GM12878 (cell line): ENCODE measurements at regions not wholly inside any gene's neighbourhood (a gene's known extent, or its start where the extent isn't known, plus 50 kb on each side); places are given as distances from the start of the nearest gene placed in this dataset.

Experiments
- ATAC-seq: fragments of 200-7000 bp; cut with Tn5 transposase; 3 replicates; pipeline ENCODE4 v1.9.1; 2020; ENCODE audit warnings: mild to moderate bottlenecking, moderate library complexity
- BruUV-seq: library from RNA; stranded (reverse); fragments of 400-500 nt; replicated peaks from 2 replicates; lab custom pipeline; 2021; lab: Mats Ljungman, UMichigan
- CTCF ChIA-PET: fragments of 300-600 bp; sonication (Branson Sonifier 250); formaldehyde crosslinking; extraction: SDS; loops from one replicate; lab custom pipeline; 2021; ENCODE audit warnings: inconsistent platforms; lab: Yijun Ruan, JAX
- POLR2A ChIA-PET: fragments of 350-600 bp; formaldehyde crosslinking; extraction: SDS; loops from one replicate; lab custom pipeline; 2021; ENCODE audit warnings: inconsistent platforms; lab: Charles Lee
- RAD21 ChIA-PET: fragments of 300-600 bp; sonication (Branson Sonifier 250); formaldehyde crosslinking; loops from one replicate; lab custom pipeline; 2023; ENCODE audit warnings: antibody characterized with exemption; ENCODE audit not compliant: unreplicated experiment; lab: Charles Lee
- SMC1A ChIA-PET: fragments of 300-600 bp; sonication (Branson Sonifier 250); formaldehyde crosslinking; loops from one replicate; lab custom pipeline; 2023; ENCODE audit not compliant: unreplicated experiment, uncharacterized antibody; lab: Charles Lee
- DNase-seq: peaks from one replicate; pipeline ENCODE4 v3.0.0-alpha.2; 2011; ENCODE audit warnings: low read depth, low spot score
- FAIRE-seq: peaks from 3 replicates; lab custom pipeline; 2011; peaks lifted over from hg19 to GRCh38; lab: Jason Lieb, UNC
- H2AFZ ChIP-seq: 2 replicates; pipeline ENCODE4 v1.6.0; 2011; ENCODE audit warnings: low read depth, low read length, control low read depth; ENCODE audit not compliant: control insufficient read depth
- H3K27ac ChIP-seq: 2 replicates; pipeline ENCODE4 v1.5.1; 2011; ENCODE audit warnings: control low read depth; ENCODE audit not compliant: control insufficient read depth, insufficient read depth
- H3K27me3 ChIP-seq, 2 experiments: replicated peaks in 1 of 2; 2 replicates each; pipeline versions ENCODE4 v1.6.0 to v1.6.1; 2011; ENCODE audit warnings: low read length in 1 of 2; ENCODE audit not compliant: control insufficient read depth in 2 of 2, insufficient read depth in 2 of 2
- H3K36me3 ChIP-seq, 2 experiments: 2 replicates each; pipeline ENCODE4 v1.5.1; 2011; ENCODE audit warnings: low read length in 1 of 2; ENCODE audit not compliant: control insufficient read depth in 2 of 2, insufficient read depth in 2 of 2
- H3K4me1 ChIP-seq: 2 replicates; pipeline ENCODE4 v1.6.1; 2011; ENCODE audit warnings: mild to moderate bottlenecking, low read length, moderate library complexity, mixed read lengths; ENCODE audit not compliant: control insufficient read depth, insufficient read depth
- H3K4me2 ChIP-seq: 2 replicates; pipeline ENCODE4 v1.6.0; 2011; ENCODE audit warnings: control low read depth; ENCODE audit not compliant: control insufficient read depth, insufficient read depth
- H3K4me3 ChIP-seq: fragments of 200-600 bp; sonication (generic); 2 replicates; pipeline ENCODE4 v1.5.1; 2016
- H3K79me2 ChIP-seq: 2 replicates; pipeline ENCODE4 v1.6.0; 2011; ENCODE audit warnings: low read length; ENCODE audit not compliant: control insufficient read depth, insufficient read depth
- H3K9ac ChIP-seq: 2 replicates; pipeline ENCODE4 v1.8.0; 2011; ENCODE audit warnings: low read length, control low read depth, mixed read lengths; ENCODE audit not compliant: control insufficient read depth, insufficient read depth
- H3K9me3 ChIP-seq: replicated peaks from 3 replicates; pipeline ENCODE4 v1.5.1; 2011; ENCODE audit warnings: mild to moderate bottlenecking, low read length; ENCODE audit not compliant: control insufficient read depth, insufficient read depth
- H4K20me1 ChIP-seq: 2 replicates; pipeline ENCODE4 v1.6.0; 2011; ENCODE audit not compliant: control insufficient read depth, insufficient read depth
- FOXK2 ChIP-seq: fragments of 450-650 bp; IDR thresholded peaks from 2 replicates; pipeline ENCODE4 v1.6.1; 2017; ENCODE audit warnings: mild to moderate bottlenecking, moderate library complexity
- MXI1 ChIP-seq: fragments of 150-350 bp; IDR thresholded peaks from 2 replicates; pipeline ENCODE4 v1.6.1; 2011; ENCODE audit warnings: low read depth, mild to moderate bottlenecking, inconsistent platforms, low read length, improper control_type of control experiment
- NFYA ChIP-seq: IDR thresholded peaks from 2 replicates; pipeline ENCODE4 v1.6.1; 2011; ENCODE audit warnings: low read depth, mild to moderate bottlenecking, low read length, improper control_type of control experiment, borderline replicate concordance
- NFYB ChIP-seq: IDR thresholded peaks from 2 replicates; pipeline ENCODE4 v1.6.1; 2011; ENCODE audit warnings: low read depth, mild to moderate bottlenecking, low read length, improper control_type of control experiment, moderate library complexity; ENCODE audit not compliant: insufficient read depth
- NR2C1 ChIP-seq: fragments of 450-650 bp; IDR thresholded peaks from 2 replicates; pipeline ENCODE4 v1.6.1; 2017; ENCODE audit warnings: antibody characterized with exemption, mild to moderate bottlenecking, moderate library complexity
- NRF1 ChIP-seq: conservative IDR thresholded peaks from 2 replicates; pipeline ENCODE4 v1.6.1; 2011; ENCODE audit warnings: mild to moderate bottlenecking, low read depth, low read length, improper control_type of control experiment
- RUNX3 ChIP-seq: IDR thresholded peaks from 2 replicates; pipeline ENCODE4 v1.6.1; 2012; ENCODE audit warnings: low read length, inconsistent platforms
- SPI1 ChIP-seq: IDR thresholded peaks from 2 replicates; pipeline ENCODE4 v1.6.1; 2011; ENCODE audit warnings: low read depth, mild to moderate bottlenecking, low read length, moderate library complexity, borderline replicate concordance; ENCODE audit not compliant: insufficient read depth
- SRF ChIP-seq, 2 experiments: IDR thresholded peaks; 2 replicates each; pipeline ENCODE4 v1.6.1; 2011; ENCODE audit warnings: low read depth in 2 of 2, low read length in 2 of 2, mild to moderate bottlenecking in 1 of 2, moderate library complexity in 1 of 2
- WGBS: methylation state at CpG from one replicate; pipeline ENCODE4 v1.1.6; 2016; ENCODE audit warnings: low lambda C conversion rate; ENCODE audit not compliant: insufficient replicate concordance, insufficient coverage; ENCODE audit errors: missing lambda C conversion rate; 5-methylcytosine and 5-hydroxymethylcytosine counted together
- in situ Hi-C: fragments of 300-500 bp; cut with MboI; formaldehyde crosslinking; loops from 9 replicates; pipeline ENCODE4 v1.14.3; 2018; ENCODE audit warnings: mixed read lengths
- intact Hi-C: fragments of 100-400 bp; cut with micrococcal nuclease; formaldehyde crosslinking; loops from one replicate; pipeline ENCODE4 v1.14.2; 2022; ENCODE audit not compliant: unreplicated experiment
- TF ChIP-seq, protein P1 (sequence below): fragments of 450-650 bp; IDR thresholded peaks from 2 replicates; pipeline ENCODE4 v1.6.1; 2016; ENCODE audit warnings: mild to moderate bottlenecking, moderate library complexity, borderline replicate concordance
- TF ChIP-seq, protein P2 (sequence below): fragments of 450-650 bp; IDR thresholded peaks from 2 replicates; pipeline ENCODE4 v1.6.1; 2017; ENCODE audit warnings: low read depth, mild to moderate bottlenecking, moderate library complexity

DNA sequence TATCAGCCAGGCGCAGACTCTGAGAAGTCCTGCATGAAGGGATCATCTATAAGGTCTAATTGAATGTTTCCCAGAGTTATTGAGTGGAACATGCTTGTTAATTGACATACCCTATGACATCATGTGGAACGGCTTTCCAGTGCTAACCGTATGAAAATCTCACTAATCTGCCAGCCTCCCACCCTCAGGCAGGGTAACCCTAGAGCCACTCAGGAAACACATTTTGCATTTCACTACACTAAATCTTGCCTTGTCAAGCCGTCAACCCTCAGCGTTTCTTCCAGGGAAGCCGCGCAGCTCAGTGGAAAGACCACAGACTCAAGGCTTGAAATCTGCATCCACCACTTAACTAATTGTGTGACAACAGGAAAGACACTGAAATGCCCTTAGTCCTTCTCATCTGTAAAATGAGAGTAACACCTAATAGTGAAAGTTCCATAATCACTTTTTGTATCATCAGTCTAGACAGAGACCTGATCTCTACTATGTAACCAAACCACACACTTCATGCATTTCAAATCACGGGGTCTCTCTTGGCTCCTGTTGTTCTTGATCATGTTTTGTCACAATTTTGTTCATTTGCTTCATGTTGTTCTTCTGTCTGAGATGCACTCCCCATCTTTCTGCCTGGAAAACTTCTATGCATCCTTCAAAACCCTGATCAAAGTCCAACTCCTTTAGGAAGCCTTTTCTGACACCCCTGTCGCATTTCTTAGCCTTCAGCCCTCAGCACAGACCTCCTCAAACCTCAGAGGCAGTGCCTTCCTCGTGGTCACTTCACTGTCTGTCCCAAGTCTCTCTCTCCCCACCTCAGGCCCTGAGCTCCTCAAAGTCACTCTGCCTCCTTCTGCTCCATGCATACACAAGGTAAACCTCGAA, 246.5 kb downstream of the TOMM20 start:
- RAD21 ChIA-PET, result interaction anchor here (0.6 to 3.5 kb wide), 26 partner anchors 9 to 387 kb away, joined by 3 to 26 read pairs (median 5); no protein-coding TSS in a partner anchor
- SMC1A ChIA-PET, result interaction anchor here (0.6 to 5.0 kb wide), 29 partner anchors 10 to 285 kb away, joined by 3 to 37 read pairs (median 5); no protein-coding TSS in a partner anchor
- intact Hi-C loops (loop anchor here (1.0 to 2.0 kb wide), 8 partner anchors 44 to 269 kb away; no protein-coding TSS in a partner anchor), in situ Hi-C loops (no loop called here)
- CTCF ChIA-PET, result interaction anchor here (0.6 to 1.7 kb wide), 11 partner anchors 29 to 883 kb away, joined by 3 to 8 read pairs (median 3); no protein-coding TSS in a partner anchor
- POLR2A ChIA-PET, result interaction anchor here (0.6 to 1.9 kb wide), 13 partner anchors 18 to 277 kb away, joined by 3 to 8 read pairs (median 4); no protein-coding TSS in a partner anchor
- H4K20me1 ChIP-seq, result no peaks in the 10 kb centered on the region
- peak overlapping the region; percentile 95 for H3K4me2 ChIP-seq
- H3K4me3 ChIP-seq, result peak overlapping the region; percentile 53
- 16% methylated on average over 11 of the region's 11 CpGs for WGBS
- BruUV-seq, result TSS peak; percentile 89
- FAIRE-seq (peak; percentile 93), DNase-seq (peak; percentile 83), ATAC-seq (peak; percentile 88)
- H3K4me1 ChIP-seq, result peaks cover 50% of the 10 kb centered on the region
- H3K27me3 ChIP-seq, result no peaks in the 10 kb centered on the region
- H3K9ac ChIP-seq, result peak overlapping the region; percentile 29; the same call in 1 of the 2 replicates
- no peaks in the 10 kb centered on the region for H3K36me3 ChIP-seq
- no peaks in the 10 kb centered on the region; the same call in 1 of the 3 replicates for H3K9me3 ChIP-seq
- H2AFZ ChIP-seq, result no peak overlapping the region
- H3K79me2 ChIP-seq, result no peaks in the 10 kb centered on the region
- H3K27ac ChIP-seq, result peak overlapping the region; percentile 73
- TF ChIP-seq FOXK2 (0 out of 2 replicates have a peak, but pooled peaks have one; percentile 24), SRF (IDR thresholded peaks at IDR 0.05; ENCODE audit: low read depth in 2 of 2, low read length in 2 of 2) (peak in 1 of 2 experiments; percentile 48; a peak in 2 of 4 replicates), RUNX3 (peak; percentile 97), NRF1 (no peak), NFYA (no peak), MXI1 (peak; percentile 72; the same call in 1 of the 2 replicates), NFYB (no peak), SPI1 (no peak), NR2C1 (no peak)
- TF ChIP-seq, protein P1, sequence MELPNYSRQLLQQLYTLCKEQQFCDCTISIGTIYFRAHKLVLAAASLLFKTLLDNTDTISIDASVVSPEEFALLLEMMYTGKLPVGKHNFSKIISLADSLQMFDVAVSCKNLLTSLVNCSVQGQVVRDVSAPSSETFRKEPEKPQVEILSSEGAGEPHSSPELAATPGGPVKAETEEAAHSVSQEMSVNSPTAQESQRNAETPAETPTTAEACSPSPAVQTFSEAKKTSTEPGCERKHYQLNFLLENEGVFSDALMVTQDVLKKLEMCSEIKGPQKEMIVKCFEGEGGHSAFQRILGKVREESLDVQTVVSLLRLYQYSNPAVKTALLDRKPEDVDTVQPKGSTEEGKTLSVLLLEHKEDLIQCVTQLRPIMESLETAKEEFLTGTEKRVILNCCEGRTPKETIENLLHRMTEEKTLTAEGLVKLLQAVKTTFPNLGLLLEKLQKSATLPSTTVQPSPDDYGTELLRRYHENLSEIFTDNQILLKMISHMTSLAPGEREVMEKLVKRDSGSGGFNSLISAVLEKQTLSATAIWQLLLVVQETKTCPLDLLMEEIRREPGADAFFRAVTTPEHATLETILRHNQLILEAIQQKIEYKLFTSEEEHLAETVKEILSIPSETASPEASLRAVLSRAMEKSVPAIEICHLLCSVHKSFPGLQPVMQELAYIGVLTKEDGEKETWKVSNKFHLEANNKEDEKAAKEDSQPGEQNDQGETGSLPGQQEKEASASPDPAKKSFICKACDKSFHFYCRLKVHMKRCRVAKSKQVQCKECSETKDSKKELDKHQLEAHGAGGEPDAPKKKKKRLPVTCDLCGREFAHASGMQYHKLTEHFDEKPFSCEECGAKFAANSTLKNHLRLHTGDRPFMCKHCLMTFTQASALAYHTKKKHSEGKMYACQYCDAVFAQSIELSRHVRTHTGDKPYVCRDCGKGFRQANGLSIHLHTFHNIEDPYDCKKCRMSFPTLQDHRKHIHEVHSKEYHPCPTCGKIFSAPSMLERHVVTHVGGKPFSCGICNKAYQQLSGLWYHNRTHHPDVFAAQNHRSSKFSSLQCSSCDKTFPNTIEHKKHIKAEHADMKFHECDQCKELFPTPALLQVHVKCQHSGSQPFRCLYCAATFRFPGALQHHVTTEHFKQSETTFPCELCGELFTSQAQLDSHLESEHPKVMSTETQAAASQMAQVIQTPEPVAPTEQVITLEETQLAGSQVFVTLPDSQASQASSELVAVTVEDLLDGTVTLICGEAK, result 0 out of 2 replicates have a peak, but pooled peaks have one; percentile 10
- TF ChIP-seq, protein P2, sequence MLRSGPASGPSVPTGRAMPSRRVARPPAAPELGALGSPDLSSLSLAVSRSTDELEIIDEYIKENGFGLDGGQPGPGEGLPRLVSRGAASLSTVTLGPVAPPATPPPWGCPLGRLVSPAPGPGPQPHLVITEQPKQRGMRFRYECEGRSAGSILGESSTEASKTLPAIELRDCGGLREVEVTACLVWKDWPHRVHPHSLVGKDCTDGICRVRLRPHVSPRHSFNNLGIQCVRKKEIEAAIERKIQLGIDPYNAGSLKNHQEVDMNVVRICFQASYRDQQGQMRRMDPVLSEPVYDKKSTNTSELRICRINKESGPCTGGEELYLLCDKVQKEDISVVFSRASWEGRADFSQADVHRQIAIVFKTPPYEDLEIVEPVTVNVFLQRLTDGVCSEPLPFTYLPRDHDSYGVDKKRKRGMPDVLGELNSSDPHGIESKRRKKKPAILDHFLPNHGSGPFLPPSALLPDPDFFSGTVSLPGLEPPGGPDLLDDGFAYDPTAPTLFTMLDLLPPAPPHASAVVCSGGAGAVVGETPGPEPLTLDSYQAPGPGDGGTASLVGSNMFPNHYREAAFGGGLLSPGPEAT, result peak; percentile 95
